Testis (tissue), 2 donors: ENCODE measurements at regions not wholly inside any gene's neighbourhood (a gene's known extent, or its start where the extent isn't known, plus 50 kb on each side); places are given as distances from the start of the nearest gene placed in this dataset.

Experiments
- CTCF ChIP-seq, 3 experiments: fragments of 450-650 bp in 2 of 3; fragments of 200-600 bp in 1 of 3; sonication (generic) in 1 of 3; IDR thresholded peaks; one replicate each; pipeline ENCODE4 v1.5.1; 2016 to 2019; ENCODE audit warnings: antibody characterized with exemption in 3 of 3, mild to moderate bottlenecking in 2 of 3, moderate library complexity in 1 of 3
- POLR2A ChIP-seq: fragments of 450-650 bp; IDR thresholded peaks from one replicate; pipeline ENCODE4 v1.6.1; 2017; ENCODE audit warnings: antibody characterized with exemption, mild to moderate bottlenecking, moderate library complexity

- TF ChIP-seq CTCF (IDR thresholded peaks at IDR 0.05), result no peak
- no peak for TF ChIP-seq POLR2A
Measured at GRCh38 chr12:66052988-66053615, 77.4 kb downstream of the LLPH start.
